Limb (tissue), 2 donors: ENCODE measurements at regions not wholly inside any gene's neighbourhood (a gene's known extent, or its start where the extent isn't known, plus 50 kb on each side); places are given as distances from the start of the nearest gene placed in this dataset.

Experiments
- DNase-seq, 2 donors: peaks; one replicate each; pipeline ENCODE4 v3.0.0-alpha.2; 2016; ENCODE audit errors: extremely low spot score in 2 of 2

- peak in 1 of 2 donors; percentile 42 for DNase-seq
Measured at GRCh38 chr7:93015779-93016481, 101.8 kb downstream of the SAMD9 start.

DNA sequence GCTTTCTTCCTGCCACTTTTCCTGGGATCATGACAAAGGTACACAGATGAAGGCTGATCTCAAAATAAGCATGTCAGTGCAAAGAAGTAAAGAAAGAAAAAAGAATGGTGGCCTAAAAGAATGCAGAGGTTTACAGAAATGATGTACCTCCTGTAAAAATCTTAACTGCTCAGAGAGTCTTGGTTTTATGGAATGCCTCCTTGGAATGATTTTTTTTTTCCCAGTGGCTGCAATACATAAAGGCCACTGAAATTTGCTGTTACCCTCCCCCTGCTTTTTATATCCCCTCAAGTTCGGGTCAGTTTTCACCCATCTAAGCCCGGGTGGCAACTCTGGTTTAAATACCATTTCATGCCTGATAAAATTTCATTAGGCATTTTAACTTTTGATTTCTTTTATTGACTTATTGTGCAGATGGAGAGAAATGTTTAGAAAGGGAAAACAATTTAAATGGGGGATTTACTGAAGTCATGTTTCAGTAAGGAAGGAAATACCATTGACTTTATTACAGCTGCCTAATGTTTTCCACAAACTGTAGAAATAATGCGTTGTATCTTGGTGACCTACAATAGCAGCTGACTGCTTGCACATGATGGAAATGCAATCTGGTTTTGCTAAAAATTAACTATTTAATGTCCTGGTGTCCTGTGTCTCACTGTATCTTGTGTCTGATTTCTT, 102.5 kb downstream of the SAMD9 start:
- DNase-seq: peak in 1 of 2 donors; percentile 87

- no peak for DNase-seq
Measured at GRCh38 chr7:93014410-93014809, 103.4 kb downstream of the SAMD9 start.

GRCh38 chr7:93013446-93014061, 104.2 kb downstream of the SAMD9 start:
- no peak for DNase-seq

GRCh38 chr7:93011351-93012294, 106.2 kb downstream of the SAMD9 start:
- DNase-seq: no peak

DNA sequence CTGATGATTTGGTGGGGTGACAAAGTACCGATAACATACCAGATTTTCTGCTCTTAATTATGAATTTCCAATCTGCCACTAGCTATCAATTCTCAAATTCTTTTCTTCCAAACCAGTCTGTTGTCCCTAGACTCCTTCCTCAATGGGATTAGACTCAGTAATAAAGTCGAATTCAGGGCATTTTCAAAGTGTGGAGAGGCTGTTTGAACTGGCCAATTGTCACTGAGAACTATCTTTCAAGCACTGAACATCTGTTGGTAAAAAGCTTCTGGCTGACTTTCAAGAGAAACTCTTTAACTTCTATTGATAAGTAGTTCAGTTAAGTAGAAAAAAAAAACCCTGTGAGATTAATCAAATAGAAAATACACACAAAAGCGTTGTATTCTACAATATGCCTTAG, 108.9 kb downstream of the SAMD9 start:
- DNase-seq: no peak

GRCh38 chr7:93006480-93007095, 111.2 kb downstream of the SAMD9 start:
- DNase-seq: no peak

GRCh38 chr7:93004906-93005305, 112.9 kb downstream of the SAMD9 start:
- no peak for DNase-seq

- no peak for DNase-seq
Measured at GRCh38 chr7:92997719-92998118, 120.1 kb downstream of the SAMD9 start.

- no peak for DNase-seq
Measured at GRCh38 chr7:92997152-92997551, 120.6 kb downstream of the SAMD9 start.

- DNase-seq: no peak
Measured at GRCh38 chr7:92994901-92995300, 122.9 kb downstream of the SAMD9 start.

DNA sequence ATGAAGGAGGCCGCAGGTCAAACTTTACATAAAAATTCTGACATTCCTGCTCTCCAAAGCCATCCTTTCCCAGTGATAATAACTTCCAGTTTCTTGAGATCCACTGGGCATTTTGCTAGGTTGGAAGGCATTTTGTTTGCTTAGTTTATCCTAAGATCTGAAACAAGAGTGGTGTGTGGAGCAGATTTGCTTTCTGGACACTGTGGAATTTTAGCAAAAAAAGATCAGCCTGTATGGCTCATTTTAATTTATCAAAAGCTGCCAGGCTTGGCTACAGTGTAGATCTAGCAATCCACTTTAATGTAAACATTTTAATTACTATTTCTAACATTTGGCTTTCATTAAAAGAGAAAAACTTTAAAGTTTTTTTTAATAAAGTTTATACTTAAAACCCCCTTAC, 124.8 kb downstream of the SAMD9 start:
- DNase-seq: no peak

DNA sequence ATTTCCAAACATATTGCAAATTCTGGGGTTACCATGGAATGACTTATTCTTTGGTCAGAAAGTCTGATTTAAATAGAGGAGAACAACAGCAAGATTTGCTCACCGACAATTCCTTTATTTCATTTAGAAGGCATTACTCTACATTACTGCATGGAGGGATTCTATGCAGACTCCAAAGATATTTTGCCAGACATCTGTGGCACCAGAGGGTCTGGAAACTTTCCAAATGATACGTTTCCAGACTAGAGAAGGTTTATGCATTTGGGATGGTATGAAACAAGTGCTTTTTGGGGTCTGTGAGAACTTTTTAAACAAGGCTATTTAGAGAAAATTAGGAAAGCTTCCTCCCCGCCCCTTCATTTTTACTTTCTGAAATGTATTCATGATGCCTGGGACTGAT, 125.3 kb downstream of the SAMD9 start:
- DNase-seq: no peak

DNA sequence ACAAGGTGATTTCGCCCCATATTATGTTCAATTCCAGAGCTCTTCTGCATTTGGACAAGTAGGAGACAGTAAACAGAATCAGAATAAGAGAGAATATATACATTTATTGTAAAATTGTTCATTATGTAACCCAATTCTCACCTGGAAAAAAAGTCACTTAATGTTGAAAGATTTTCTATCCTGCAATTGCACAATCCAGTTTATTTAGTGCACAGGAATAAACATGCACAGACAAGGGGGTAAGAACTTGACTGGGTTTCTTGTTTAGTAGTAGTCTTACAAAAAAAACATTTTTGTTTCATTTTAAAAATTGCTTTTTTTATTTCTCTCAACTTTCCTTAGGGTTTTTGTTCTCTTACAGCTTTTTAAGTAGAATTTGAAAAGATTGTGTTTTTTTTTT, 126.6 kb downstream of the SAMD9 start:
- no peak for DNase-seq

DNA sequence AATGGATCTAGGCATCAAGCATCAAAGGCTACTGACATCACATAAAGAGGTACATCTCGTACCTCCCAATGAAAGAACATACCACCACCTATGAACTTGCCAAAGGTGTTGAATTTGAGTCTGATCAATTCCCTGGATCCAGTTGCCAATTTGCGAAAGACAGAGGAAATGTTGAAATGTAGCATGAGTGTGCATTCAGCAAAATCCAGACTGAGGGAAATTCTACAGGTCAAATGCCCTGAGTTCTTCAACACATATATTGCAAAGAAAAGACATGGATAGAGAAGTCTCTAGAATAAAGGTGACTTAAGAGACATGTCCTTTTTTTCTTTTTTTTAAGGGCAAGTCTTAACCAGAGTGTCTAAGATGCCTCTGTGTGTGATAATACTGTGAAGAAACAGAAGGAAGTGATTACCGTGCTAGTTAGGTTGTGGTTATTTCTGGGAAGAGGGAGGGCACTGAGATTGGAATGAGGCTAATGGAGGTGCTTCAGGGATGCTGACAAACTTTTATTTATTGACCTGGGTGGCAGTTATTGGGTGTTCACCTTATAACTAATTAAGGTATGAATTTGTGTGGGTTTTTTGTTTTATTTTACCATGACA, 128.7 kb downstream of the SAMD9 start:
- DNase-seq: no peak

DNA sequence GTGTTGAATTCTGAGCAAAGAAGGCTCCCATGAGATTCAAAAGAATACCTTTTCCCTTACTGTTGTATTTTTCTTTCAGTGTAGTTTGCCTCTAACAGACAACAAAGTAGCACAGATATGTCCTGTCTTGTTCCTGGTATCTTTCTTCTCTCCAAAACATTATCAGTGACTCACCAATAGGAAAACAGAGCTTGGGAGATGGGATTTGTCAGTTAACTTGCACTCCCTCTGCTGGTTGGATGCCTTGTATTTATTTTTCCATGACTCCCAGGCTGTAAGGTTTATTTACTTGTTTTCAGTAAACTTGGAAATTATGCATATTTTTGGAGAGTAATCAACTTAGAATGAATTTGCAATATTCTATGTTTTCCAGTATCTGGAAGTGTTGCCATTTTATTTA, 129.7 kb downstream of the SAMD9 start:
- no peak for DNase-seq

GRCh38 chr7:92987538-92987937, 130.2 kb downstream of the SAMD9 start:
- no peak for DNase-seq

DNA sequence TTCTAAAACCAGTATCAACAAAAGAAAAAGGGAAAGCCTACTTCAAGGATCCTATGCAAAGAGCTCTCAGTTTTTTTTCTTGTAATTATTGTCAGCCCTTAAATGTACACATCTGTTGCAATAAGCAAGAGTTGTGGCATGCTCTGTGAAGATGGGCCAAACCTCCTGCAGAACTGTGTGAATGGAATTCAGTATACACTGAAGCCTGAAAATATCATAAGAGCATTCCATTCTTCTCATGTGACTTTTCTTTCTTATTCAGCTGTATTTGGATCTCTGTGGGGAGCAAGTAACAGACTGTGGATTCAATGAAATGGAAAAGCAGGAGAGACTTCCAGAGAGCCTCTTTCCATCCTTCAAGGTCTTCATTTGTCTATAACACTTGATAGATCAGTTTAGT, 130.7 kb downstream of the SAMD9 start:
- DNase-seq: no peak

GRCh38 chr7:92982928-92983327, 134.9 kb downstream of the SAMD9 start:
- no peak for DNase-seq

- DNase-seq: no peak
Measured at GRCh38 chr7:92976931-92977330, 140.6 kb upstream of the CDK6 start.

GRCh38 chr7:92973974-92974373, 137.6 kb upstream of the CDK6 start:
- DNase-seq: no peak
